ENCODE measurements at regions not wholly inside any gene's neighbourhood (a gene's known extent, or its start where the extent isn't known, plus 50 kb on each side); places are given as distances from the start of the nearest gene placed in this dataset.

- no peaks in the 10 kb centered on the region for H3K4me1 Mint-ChIP-seq (ENCODE audit: unreplicated experiment)
- H3K36me3 Mint-ChIP-seq: no peaks in the 10 kb centered on the region
- no peaks in the 10 kb centered on the region for H3K27me3 Mint-ChIP-seq
- H3K9me3 Mint-ChIP-seq: no peaks in the 10 kb centered on the region
- no peak for DNase-seq (ENCODE audit: extremely low spot score, unreplicated experiment)
- H3K4me3 Mint-ChIP-seq: no peak overlapping the region
- H3K27ac Mint-ChIP-seq: no peak overlapping the region
- no peak for TF ChIP-seq CTCF (conservative IDR thresholded peaks at IDR 0.05)
Observed at GRCh38 chr11:31927982-31928381, 116.9 kb upstream of the PAX6 start.

GRCh38 chr11:31926816-31927528 lies 115.8 kb upstream of the PAX6 start:
- H3K27ac Mint-ChIP-seq: no peak overlapping the region
- H3K27me3 Mint-ChIP-seq: no peaks in the 10 kb centered on the region
- H3K4me1 Mint-ChIP-seq (ENCODE audit: unreplicated experiment): no peaks in the 10 kb centered on the region
- no peaks in the 10 kb centered on the region for H3K36me3 Mint-ChIP-seq
- no peak overlapping the region for H3K4me3 Mint-ChIP-seq
- no peaks in the 10 kb centered on the region for H3K9me3 Mint-ChIP-seq
- TF ChIP-seq CTCF (conservative IDR thresholded peaks at IDR 0.05): no peak
- DNase-seq (ENCODE audit: extremely low spot score, unreplicated experiment): no peak

- Mint-ChIP-seq H3K27ac (no peak overlapping the region), H3K9me3 (no peaks in the 10 kb centered on the region), H3K27me3 (peaks cover 5% of the 10 kb centered on the region), H3K36me3 (no peaks in the 10 kb centered on the region), H3K4me3 (no peak overlapping the region), H3K4me1 (ENCODE audit: unreplicated experiment) (no peaks in the 10 kb centered on the region)
- DNase-seq (ENCODE audit: extremely low spot score, unreplicated experiment): no peak
- no peak for TF ChIP-seq CTCF (conservative IDR thresholded peaks at IDR 0.05)
Observed at GRCh38 chr11:31926106-31926505, 115.0 kb upstream of the PAX6 start.

- H3K36me3 Mint-ChIP-seq: no peaks in the 10 kb centered on the region
- H3K27me3 Mint-ChIP-seq: peaks cover 5% of the 10 kb centered on the region
- H3K4me1 Mint-ChIP-seq (ENCODE audit: unreplicated experiment): no peaks in the 10 kb centered on the region
- no peak overlapping the region for H3K4me3 Mint-ChIP-seq
- H3K9me3 Mint-ChIP-seq: no peaks in the 10 kb centered on the region
- no peak for DNase-seq (ENCODE audit: extremely low spot score, unreplicated experiment)
- H3K27ac Mint-ChIP-seq: no peak overlapping the region
- no peak for TF ChIP-seq CTCF (conservative IDR thresholded peaks at IDR 0.05)
Observed at GRCh38 chr11:31922450-31922849, 111.3 kb upstream of the PAX6 start.

- DNase-seq (ENCODE audit: extremely low spot score, unreplicated experiment): no peak
- Mint-ChIP-seq H3K4me3 (no peak overlapping the region), H3K4me1 (ENCODE audit: unreplicated experiment) (no peaks in the 10 kb centered on the region), H3K27me3 (peaks cover 5% of the 10 kb centered on the region), H3K27ac (no peak overlapping the region), H3K9me3 (no peaks in the 10 kb centered on the region), H3K36me3 (no peaks in the 10 kb centered on the region)
- TF ChIP-seq CTCF (conservative IDR thresholded peaks at IDR 0.05): no peak
Observed at GRCh38 chr11:31921081-31921480, 110.0 kb upstream of the PAX6 start.

Data from type B pancreatic cell (in vitro differentiated cells).